Activated CD4-positive, alpha-beta T cell treated with anti-CD3 and anti-CD28 coated beads, Interleukin-2, amount 10 ng/mL, durations not matched to agents 24 days and 14 days (primary cell): ENCODE measurements at regions not wholly inside any gene's neighbourhood (a gene's known extent, or its start where the extent isn't known, plus 50 kb on each side); places are given as distances from the start of the nearest gene placed in this dataset.

ENCODE experiments used
- DNase-seq: peaks from one replicate; pipeline ENCODE4 v3.0.0; 2022
- H3K27ac Mint-ChIP-seq: one replicate; pipeline ENCODE4 v1.8.0; 2022; ENCODE audit warnings: mild to moderate bottlenecking, mixed read lengths
- H3K27me3 Mint-ChIP-seq: one replicate; pipeline ENCODE4 v1.8.0; 2022; ENCODE audit warnings: mixed read lengths
- H3K36me3 Mint-ChIP-seq: one replicate; pipeline ENCODE4 v1.8.0; 2022; ENCODE audit warnings: low read depth, mild to moderate bottlenecking, mixed read lengths
- H3K4me1 Mint-ChIP-seq: one replicate; pipeline ENCODE4 v1.8.0; 2021; ENCODE audit warnings: mixed read lengths
- H3K4me3 Mint-ChIP-seq: one replicate; pipeline ENCODE4 v1.8.0; 2022; ENCODE audit warnings: mild to moderate bottlenecking, moderate library complexity, mixed read lengths
- H3K9me3 Mint-ChIP-seq: one replicate; pipeline ENCODE4 v1.8.0; 2021; ENCODE audit warnings: mixed read lengths
- intact Hi-C: fragments of 100-400 bp; cut with micrococcal nuclease; formaldehyde crosslinking; loops from one replicate; pipeline ENCODE4 v1.15.1; 2023

GRCh38 chr13:33933810-33934209, 115.9 kb downstream of the RFC3 start:
- H3K9me3 Mint-ChIP-seq: no peaks in the 10 kb centered on the region
- H3K27ac Mint-ChIP-seq: no peak overlapping the region
- DNase-seq: no peak
- no peaks in the 10 kb centered on the region for H3K27me3 Mint-ChIP-seq
- H3K36me3 Mint-ChIP-seq: no peaks in the 10 kb centered on the region
- no peaks in the 10 kb centered on the region for H3K4me1 Mint-ChIP-seq
- intact Hi-C loops: loop anchor here (5.0 kb wide), 1 partner anchor 1228 kb away; no protein-coding TSS in a partner anchor
- H3K4me3 Mint-ChIP-seq: no peak overlapping the region

GRCh38 chr13:33934343-33934742, 116.4 kb downstream of the RFC3 start:
- Mint-ChIP-seq H3K36me3 (no peaks in the 10 kb centered on the region), H3K4me3 (no peak overlapping the region), H3K9me3 (no peaks in the 10 kb centered on the region), H3K27ac (no peak overlapping the region), H3K27me3 (no peaks in the 10 kb centered on the region), H3K4me1 (no peaks in the 10 kb centered on the region)
- intact Hi-C loops: loop anchor here (5.0 kb wide), 1 partner anchor 1228 kb away; no protein-coding TSS in a partner anchor
- DNase-seq: no peak

GRCh38 chr13:33934951-33935371, 117.0 kb downstream of the RFC3 start:
- no peaks in the 10 kb centered on the region for H3K36me3 Mint-ChIP-seq
- no peak overlapping the region for H3K27ac Mint-ChIP-seq
- H3K9me3 Mint-ChIP-seq: no peaks in the 10 kb centered on the region
- intact Hi-C loops: loop anchor here (5.0 kb wide), 1 partner anchor 1227 kb away; no protein-coding TSS in a partner anchor
- no peaks in the 10 kb centered on the region for H3K27me3 Mint-ChIP-seq
- no peaks in the 10 kb centered on the region for H3K4me1 Mint-ChIP-seq
- H3K4me3 Mint-ChIP-seq: no peak overlapping the region
- no peak for DNase-seq

- intact Hi-C loops: no loop called here
Measured at GRCh38 chr13:33935969-33936368, 118.0 kb downstream of the RFC3 start.

GRCh38 chr13:33937373-33938098, 119.6 kb downstream of the RFC3 start:
- no peak for DNase-seq
- Mint-ChIP-seq H3K36me3 (no peaks in the 10 kb centered on the region), H3K27ac (no peak overlapping the region), H3K4me1 (no peaks in the 10 kb centered on the region), H3K9me3 (no peaks in the 10 kb centered on the region), H3K27me3 (no peaks in the 10 kb centered on the region), H3K4me3 (no peak overlapping the region)
- intact Hi-C loops: no loop called here

More at GRCh38 chr13:33935969-33936368, 118.0 kb downstream of the RFC3 start:
- Mint-ChIP-seq H3K36me3 (no peaks in the 10 kb centered on the region), H3K4me3 (no peak overlapping the region), H3K9me3 (no peaks in the 10 kb centered on the region), H3K4me1 (no peaks in the 10 kb centered on the region), H3K27me3 (no peaks in the 10 kb centered on the region), H3K27ac (no peak overlapping the region)
- no peak for DNase-seq

GRCh38 chr13:33940256-33940655, 122.3 kb downstream of the RFC3 start:
- Mint-ChIP-seq H3K36me3 (no peaks in the 10 kb centered on the region), H3K9me3 (no peaks in the 10 kb centered on the region), H3K27me3 (no peaks in the 10 kb centered on the region), H3K27ac (no peak overlapping the region), H3K4me3 (no peak overlapping the region), H3K4me1 (no peaks in the 10 kb centered on the region)
- intact Hi-C loops: no loop called here
- DNase-seq: no peak

- Mint-ChIP-seq H3K36me3 (no peaks in the 10 kb centered on the region), H3K27ac (no peak overlapping the region), H3K4me1 (no peaks in the 10 kb centered on the region), H3K4me3 (no peak overlapping the region), H3K9me3 (no peaks in the 10 kb centered on the region), H3K27me3 (no peaks in the 10 kb centered on the region)
- intact Hi-C loops: no loop called here
- DNase-seq: no peak
Measured at GRCh38 chr13:33940898-33941297, 122.9 kb downstream of the RFC3 start.

- no peaks in the 10 kb centered on the region for H3K27me3 Mint-ChIP-seq
- H3K4me1 Mint-ChIP-seq: no peaks in the 10 kb centered on the region
- no peak overlapping the region for H3K27ac Mint-ChIP-seq
- intact Hi-C loops: no loop called here
- no peaks in the 10 kb centered on the region for H3K9me3 Mint-ChIP-seq
- H3K36me3 Mint-ChIP-seq: no peaks in the 10 kb centered on the region
- H3K4me3 Mint-ChIP-seq: no peak overlapping the region
- no peak for DNase-seq
Measured at GRCh38 chr13:33945477-33945876, 127.5 kb downstream of the RFC3 start.

GRCh38 chr13:33953203-33953602, 135.3 kb downstream of the RFC3 start:
- H3K4me1 Mint-ChIP-seq: no peaks in the 10 kb centered on the region
- no peaks in the 10 kb centered on the region for H3K27me3 Mint-ChIP-seq
- H3K4me3 Mint-ChIP-seq: no peak overlapping the region
- H3K36me3 Mint-ChIP-seq: no peaks in the 10 kb centered on the region
- intact Hi-C loops: no loop called here
- DNase-seq: no peak
- no peak overlapping the region for H3K27ac Mint-ChIP-seq
- no peaks in the 10 kb centered on the region for H3K9me3 Mint-ChIP-seq

GRCh38 chr13:33953781-33954180, 135.8 kb downstream of the RFC3 start:
- Mint-ChIP-seq H3K4me3 (no peak overlapping the region), H3K36me3 (no peaks in the 10 kb centered on the region), H3K4me1 (no peaks in the 10 kb centered on the region), H3K27ac (no peak overlapping the region), H3K9me3 (no peaks in the 10 kb centered on the region), H3K27me3 (no peaks in the 10 kb centered on the region)
- DNase-seq: no peak
- intact Hi-C loops: no loop called here

- intact Hi-C loops: no loop called here
- Mint-ChIP-seq H3K4me1 (no peaks in the 10 kb centered on the region), H3K27ac (no peak overlapping the region), H3K36me3 (no peaks in the 10 kb centered on the region), H3K9me3 (no peaks in the 10 kb centered on the region), H3K4me3 (no peak overlapping the region), H3K27me3 (no peaks in the 10 kb centered on the region)
- DNase-seq: peak; percentile 0
Measured at GRCh38 chr13:33956346-33956745, 138.4 kb downstream of the RFC3 start.

GRCh38 chr13:33957497-33957905, 139.6 kb downstream of the RFC3 start:
- H3K4me3 Mint-ChIP-seq: no peak overlapping the region
- no peak for DNase-seq
- intact Hi-C loops: no loop called here
- no peaks in the 10 kb centered on the region for H3K9me3 Mint-ChIP-seq
- H3K4me1 Mint-ChIP-seq: no peaks in the 10 kb centered on the region
- no peaks in the 10 kb centered on the region for H3K36me3 Mint-ChIP-seq
- no peak overlapping the region for H3K27ac Mint-ChIP-seq
- no peaks in the 10 kb centered on the region for H3K27me3 Mint-ChIP-seq

GRCh38 chr13:33958964-33959363, 141.0 kb downstream of the RFC3 start:
- intact Hi-C loops: no loop called here
- peaks cover 3% of the 10 kb centered on the region for H3K9me3 Mint-ChIP-seq

GRCh38 chr13:33963134-33963533, 145.2 kb downstream of the RFC3 start:
- Mint-ChIP-seq H3K27ac (no peak overlapping the region), H3K4me1 (no peaks in the 10 kb centered on the region), H3K9me3 (peaks cover 3% of the 10 kb centered on the region), H3K27me3 (no peaks in the 10 kb centered on the region), H3K4me3 (no peak overlapping the region), H3K36me3 (no peaks in the 10 kb centered on the region)
- intact Hi-C loops: no loop called here
- no peak for DNase-seq

More at GRCh38 chr13:33958964-33959363, 141.0 kb downstream of the RFC3 start:
- H3K27ac Mint-ChIP-seq: no peak overlapping the region
- no peaks in the 10 kb centered on the region for H3K36me3 Mint-ChIP-seq
- no peaks in the 10 kb centered on the region for H3K4me1 Mint-ChIP-seq
- H3K27me3 Mint-ChIP-seq: no peaks in the 10 kb centered on the region
- no peak overlapping the region for H3K4me3 Mint-ChIP-seq
- no peak for DNase-seq

GRCh38 chr13:33963895-33964294, 145.9 kb downstream of the RFC3 start:
- H3K9me3 Mint-ChIP-seq: peaks cover 3% of the 10 kb centered on the region
- H3K4me1 Mint-ChIP-seq: no peaks in the 10 kb centered on the region
- H3K27me3 Mint-ChIP-seq: no peaks in the 10 kb centered on the region
- H3K27ac Mint-ChIP-seq: no peak overlapping the region
- no peak for DNase-seq
- H3K4me3 Mint-ChIP-seq: no peak overlapping the region
- no peaks in the 10 kb centered on the region for H3K36me3 Mint-ChIP-seq
- intact Hi-C loops: no loop called here
